Gastrocnemius medialis (tissue), 4 donors: ENCODE measurements at regions not wholly inside any gene's neighbourhood (a gene's known extent, or its start where the extent isn't known, plus 50 kb on each side); places are given as distances from the start of the nearest gene placed in this dataset.

Experiments
- ATAC-seq, 2 donors: fragments of 150-250 bp; one replicate each; pipeline ENCODE4 v1.9.1; 2016
- DNase-seq, 2 donors: peaks; one replicate each; pipeline ENCODE4 v3.0.0-alpha.2; 2019
- H3K27ac ChIP-seq, 4 donors: fragments of 200-600 bp; sonication (generic); 1 replicate in 1 of 4; 2 replicates in 3 of 4; pipeline ENCODE4 v1.5.1; 2016 to 2018; ENCODE audit warnings: mild to moderate bottlenecking in 2 of 4, moderate library complexity in 1 of 4
- H3K27me3 ChIP-seq, 3 donors: fragments of 200-600 bp; sonication (generic) in 2 of 3; 1 replicate in 1 of 3; 2 replicates in 2 of 3; pipeline versions ENCODE4 v1.5.1 to v1.6.0; 2016 to 2019; ENCODE audit warnings: mild to moderate bottlenecking in 1 of 3, moderate library complexity in 1 of 3
- H3K36me3 ChIP-seq, 2 donors: fragments of 200-600 bp; sonication (generic) in 1 of 2; one replicate each; pipeline ENCODE4 v1.5.1; 2017 to 2018
- H3K4me1 ChIP-seq, 2 donors: fragments of 200-600 bp; sonication (generic) in 1 of 2; one replicate each; pipeline ENCODE4 v1.5.1; 2016 to 2017; ENCODE audit warnings: mild to moderate bottlenecking in 2 of 2
- H3K4me3 ChIP-seq, 4 donors: fragments of 200-600 bp; sonication (generic) in 3 of 4; 1 replicate in 1 of 4; 2 replicates in 3 of 4; pipeline ENCODE4 v1.5.1; 2016 to 2019; ENCODE audit warnings: mild to moderate bottlenecking in 2 of 4
- H3K9me3 ChIP-seq, 3 donors: fragments of 200-600 bp; sonication (generic) in 2 of 3; 1 replicate in 1 of 3; 2 replicates in 2 of 3; pipeline ENCODE4 v1.5.1; 2016 to 2019
- POLR2A ChIP-seq, 2 donors: fragments of 450-650 bp; IDR thresholded peaks; one replicate each; pipeline ENCODE4 v1.6.1; 2017; ENCODE audit warnings: antibody characterized with exemption in 2 of 2, mild to moderate bottlenecking in 2 of 2, moderate library complexity in 2 of 2
- in situ Hi-C, 4 donors: fragments of 200-750 bp; cut with MboI; loops; one replicate each; pipeline versions ENCODE4 v1.15.0 to v1.8.0; 2017; ENCODE audit warnings: low sequenced_read_pairs in 4 of 4
- intact Hi-C: fragments of 100-400 bp; cut with DNase I; formaldehyde crosslinking; loops from one replicate; pipeline ENCODE4 v1.15.1; 2023; ENCODE audit warnings: low total_unique reads
- TF ChIP-seq, protein P1 (sequence below), 5 experiments: fragments of 450-650 bp in 3 of 5; fragments of 200-600 bp in 2 of 5; sonication (generic) in 2 of 5; IDR thresholded peaks in 4 of 5; conservative IDR thresholded peaks in 1 of 5; 1 replicate in 4 of 5; 2 replicates in 1 of 5; pipeline ENCODE4 v1.5.1; 2016 to 2019; ENCODE audit warnings: antibody characterized with exemption in 5 of 5, mild to moderate bottlenecking in 3 of 5, moderate library complexity in 3 of 5

DNA sequence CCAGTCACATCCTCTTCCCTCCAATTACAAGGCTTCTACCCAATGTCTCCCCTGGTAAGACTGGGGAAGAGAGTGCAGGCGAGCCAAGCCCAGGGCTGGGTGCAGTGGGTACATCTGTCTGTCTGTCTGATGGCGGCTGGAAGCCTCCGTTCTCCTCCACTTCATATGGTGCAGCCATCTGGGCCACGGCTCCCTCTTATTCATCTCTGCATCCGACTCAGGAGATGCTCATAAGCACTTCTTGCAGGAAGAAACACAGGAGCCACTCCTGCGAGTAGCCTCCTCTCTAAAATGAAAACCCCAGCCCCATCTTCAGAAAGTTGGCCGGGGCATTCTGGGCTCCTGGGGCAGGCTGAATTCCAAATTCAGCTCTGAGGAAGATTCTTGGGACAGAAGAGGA is 67.5 kb upstream of the SLC6A6 start:
- in situ Hi-C loops = no loop called here
- Histone ChIP-seq H3K9me3 (no peaks in the 10 kb centered on the region), H3K4me3 (no peak overlapping the region), H3K36me3 (no peaks in the 10 kb centered on the region), H3K27me3 (no peaks in the 10 kb centered on the region), H3K4me1 (peaks cover 14 to 17% of the 10 kb centered on the region in 2 donors), H3K27ac (peak overlapping the region in 3 of 4 donors; percentile 29 to 79 (median 65))
- ATAC-seq = no peak
- no peak for DNase-seq
- intact Hi-C loops = no loop called here
- TF ChIP-seq, protein P1, sequence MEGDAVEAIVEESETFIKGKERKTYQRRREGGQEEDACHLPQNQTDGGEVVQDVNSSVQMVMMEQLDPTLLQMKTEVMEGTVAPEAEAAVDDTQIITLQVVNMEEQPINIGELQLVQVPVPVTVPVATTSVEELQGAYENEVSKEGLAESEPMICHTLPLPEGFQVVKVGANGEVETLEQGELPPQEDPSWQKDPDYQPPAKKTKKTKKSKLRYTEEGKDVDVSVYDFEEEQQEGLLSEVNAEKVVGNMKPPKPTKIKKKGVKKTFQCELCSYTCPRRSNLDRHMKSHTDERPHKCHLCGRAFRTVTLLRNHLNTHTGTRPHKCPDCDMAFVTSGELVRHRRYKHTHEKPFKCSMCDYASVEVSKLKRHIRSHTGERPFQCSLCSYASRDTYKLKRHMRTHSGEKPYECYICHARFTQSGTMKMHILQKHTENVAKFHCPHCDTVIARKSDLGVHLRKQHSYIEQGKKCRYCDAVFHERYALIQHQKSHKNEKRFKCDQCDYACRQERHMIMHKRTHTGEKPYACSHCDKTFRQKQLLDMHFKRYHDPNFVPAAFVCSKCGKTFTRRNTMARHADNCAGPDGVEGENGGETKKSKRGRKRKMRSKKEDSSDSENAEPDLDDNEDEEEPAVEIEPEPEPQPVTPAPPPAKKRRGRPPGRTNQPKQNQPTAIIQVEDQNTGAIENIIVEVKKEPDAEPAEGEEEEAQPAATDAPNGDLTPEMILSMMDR (IDR thresholded peaks at IDR 0.05 in 4 of 5, conservative IDR thresholded peaks at IDR 0.05 in 1 of 5) = no peak

DNA sequence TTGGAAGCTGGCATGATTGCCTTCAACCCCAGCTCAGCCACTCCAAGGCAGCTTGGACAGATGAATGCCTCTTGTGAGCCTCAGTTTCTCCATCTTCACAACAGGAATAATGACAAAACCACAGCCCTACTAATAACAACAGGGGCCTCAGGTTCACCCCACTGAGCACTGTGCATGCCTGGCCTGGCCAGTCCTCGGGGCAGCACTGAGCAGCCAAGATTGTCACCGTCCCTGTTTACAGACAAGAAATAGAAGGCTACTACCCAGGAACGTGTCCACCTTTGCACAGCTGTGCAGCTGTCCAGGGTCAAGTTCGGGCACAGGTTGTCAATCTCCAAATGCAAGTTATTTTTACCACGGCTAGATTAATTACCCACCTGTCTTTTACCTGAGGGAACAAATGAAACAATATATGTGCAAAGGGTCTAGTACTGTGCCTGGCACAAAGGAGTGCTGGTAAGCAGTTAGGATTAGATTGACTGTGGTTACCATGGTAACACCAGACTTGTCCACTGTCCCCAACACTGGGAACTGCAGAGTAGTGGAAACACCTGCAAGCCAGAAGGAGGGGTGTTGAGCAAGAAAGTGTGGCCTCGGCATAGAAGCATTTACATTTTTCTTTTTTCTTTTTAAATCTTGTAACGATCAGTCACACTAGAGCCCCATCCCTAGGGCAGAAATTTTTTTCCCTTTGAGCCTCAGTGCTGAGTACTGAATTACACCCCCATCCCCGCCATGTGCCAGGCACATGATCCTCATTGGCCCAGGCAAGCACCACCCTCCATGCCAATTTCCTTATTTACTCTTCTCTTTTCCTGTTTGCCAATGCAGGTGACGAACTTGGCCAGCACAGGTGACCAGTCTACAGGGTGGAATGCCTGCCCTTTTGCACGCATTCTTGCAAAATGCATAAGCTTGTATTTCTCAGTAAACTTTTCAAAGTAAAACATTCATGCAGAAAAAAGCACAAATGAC is 66.3 kb upstream of the SLC6A6 start:
- H3K36me3 ChIP-seq = no peaks in the 10 kb centered on the region
- peak; percentile 84 to 85 for ATAC-seq
- peak overlapping the region; percentile 29 to 79 (median 64) for H3K27ac ChIP-seq
- H3K9me3 ChIP-seq = no peaks in the 10 kb centered on the region
- DNase-seq = peak; percentile 74 to 82
- in situ Hi-C loops (no loop called here), intact Hi-C loops (loop anchor here (1.0 to 2.0 kb wide), 2 partner anchors 33 to 57 kb away; no protein-coding TSS in a partner anchor)
- H3K4me3 ChIP-seq = no peak overlapping the region
- no peaks in the 10 kb centered on the region for H3K27me3 ChIP-seq
- H3K4me1 ChIP-seq = peaks cover 14 to 17% of the 10 kb centered on the region in 2 donors
- TF ChIP-seq, protein P1 (IDR thresholded peaks at IDR 0.05 in 4 of 5, conservative IDR thresholded peaks at IDR 0.05 in 1 of 5) = peak in 2 of 5 experiments; percentile 32 to 34
- no peak for TF ChIP-seq POLR2A (IDR thresholded peaks at IDR 0.05)

DNA sequence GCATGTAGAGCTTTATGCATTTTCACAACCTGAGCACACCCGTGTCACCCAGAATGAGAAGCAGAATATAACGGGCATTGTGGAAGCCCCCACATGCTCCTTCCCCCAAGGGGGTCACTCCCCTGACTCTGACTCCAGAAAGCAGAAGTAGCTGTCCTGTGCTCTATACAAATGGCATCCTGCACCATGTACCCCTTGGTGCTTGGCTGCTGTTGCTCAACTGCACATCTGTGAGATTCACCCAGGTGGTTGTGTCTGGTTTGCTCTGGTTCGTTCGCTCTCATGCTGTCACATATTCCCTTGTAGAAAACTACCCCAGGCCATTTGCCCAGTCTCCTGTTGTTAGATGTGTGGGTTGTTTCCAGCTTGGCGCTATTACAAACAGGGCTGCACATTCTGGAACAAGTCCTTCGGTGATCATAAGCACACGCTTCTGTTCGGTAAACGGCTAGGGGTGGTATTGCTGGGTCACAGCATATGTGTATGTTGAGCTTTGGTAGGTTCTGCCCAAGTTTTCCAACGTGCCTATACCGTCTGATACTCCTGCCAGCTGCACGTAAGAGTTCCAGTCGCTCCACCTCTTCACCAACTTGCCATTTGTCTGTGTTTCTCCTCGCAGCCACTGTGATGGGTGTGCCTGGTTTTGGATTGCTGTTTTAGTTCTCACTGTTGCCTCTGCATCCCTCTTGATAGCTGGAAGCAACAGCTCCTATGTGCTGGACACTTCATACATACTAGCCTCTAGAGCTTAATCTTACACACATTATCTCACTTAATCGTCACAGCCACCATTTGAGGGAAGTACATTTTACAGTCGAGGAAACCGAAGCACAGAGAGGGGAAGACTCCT is 65.4 kb upstream of the SLC6A6 start:
- Histone ChIP-seq H3K4me1 (peaks cover 14 to 17% of the 10 kb centered on the region in 2 donors), H3K27me3 (no peaks in the 10 kb centered on the region), H3K9me3 (no peaks in the 10 kb centered on the region), H3K36me3 (no peaks in the 10 kb centered on the region), H3K27ac (peak overlapping the region in 3 of 4 donors; percentile 29 to 79 (median 65)), H3K4me3 (no peak overlapping the region)
- TF ChIP-seq POLR2A (IDR thresholded peaks at IDR 0.05) = no peak
- TF ChIP-seq, protein P1 (IDR thresholded peaks at IDR 0.05 in 4 of 5, conservative IDR thresholded peaks at IDR 0.05 in 1 of 5) = no peak
- DNase-seq (no peak), ATAC-seq (peak; percentile 13 to 15)
- intact Hi-C loops (loop anchor here (1.0 to 2.0 kb wide), 2 partner anchors 32 to 56 kb away; no protein-coding TSS in a partner anchor), in situ Hi-C loops (no loop called here)

DNA sequence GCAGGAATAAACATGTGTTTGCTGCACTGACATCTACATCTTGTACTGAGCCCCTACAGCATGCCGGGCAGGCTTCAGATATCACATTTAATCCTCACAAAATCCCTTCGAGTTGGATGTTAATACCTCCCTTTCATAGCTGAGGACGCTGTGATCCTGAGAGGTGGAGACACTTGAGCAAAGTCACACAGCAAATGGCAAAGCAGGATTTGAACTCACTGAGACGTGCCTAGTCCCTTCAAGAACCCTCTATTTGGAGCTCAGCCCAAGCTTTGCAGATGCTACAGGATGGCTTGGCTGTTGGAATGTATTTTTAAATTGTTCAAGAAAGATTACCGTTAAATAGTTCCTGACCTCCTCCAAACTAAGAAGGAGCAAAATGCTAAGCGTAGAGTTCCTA is 64.6 kb upstream of the SLC6A6 start:
- Histone ChIP-seq H3K9me3 (no peaks in the 10 kb centered on the region), H3K27me3 (no peaks in the 10 kb centered on the region), H3K4me1 (peaks cover 14 to 17% of the 10 kb centered on the region in 2 donors), H3K4me3 (no peak overlapping the region), H3K27ac (peak overlapping the region in 1 of 4 donors; percentile 79), H3K36me3 (no peaks in the 10 kb centered on the region)
- in situ Hi-C loops (no loop called here), intact Hi-C loops (loop anchor here (2.0 kb wide), 1 partner anchor 55 kb away; no protein-coding TSS in a partner anchor)
- no peak for TF ChIP-seq POLR2A (IDR thresholded peaks at IDR 0.05)
- TF ChIP-seq, protein P1 (IDR thresholded peaks at IDR 0.05 in 4 of 5, conservative IDR thresholded peaks at IDR 0.05 in 1 of 5) = no peak
- ATAC-seq (no peak), DNase-seq (no peak)
